ENCODE measurements at regions not wholly inside any gene's neighbourhood (a gene's known extent, or its start where the extent isn't known, plus 50 kb on each side); places are given as distances from the start of the nearest gene placed in this dataset.
"Not testable (repeated sequence)": the region's sequence is repeated elsewhere in the genome, so short reads cannot be mapped to it uniquely, and the experiment has no call there.

GRCh38 chr4:170884969-170885570 lies 795.3 kb upstream of the AADAT start:
- H3K27me3 Mint-ChIP-seq (ENCODE audit: unreplicated experiment), result no peaks in the 10 kb centered on the region
- no peak for DNase-seq (ENCODE audit: extremely low spot score, unreplicated experiment)
- no peak overlapping the region for H3K27ac Mint-ChIP-seq (ENCODE audit: unreplicated experiment)
- no peaks in the 10 kb centered on the region for H3K9me3 Mint-ChIP-seq (ENCODE audit: unreplicated experiment)
- no peaks in the 10 kb centered on the region for H3K36me3 Mint-ChIP-seq (ENCODE audit: unreplicated experiment)
- peaks cover 11% of the 10 kb centered on the region for H3K4me1 Mint-ChIP-seq (ENCODE audit: unreplicated experiment)
- H3K4me3 Mint-ChIP-seq (ENCODE audit: unreplicated experiment), result no peak overlapping the region
- TF ChIP-seq CTCF (IDR thresholded peaks at IDR 0.05), result no peak

- not testable (repeated sequence) for H3K4me1 Mint-ChIP-seq (ENCODE audit: unreplicated experiment); H3K27me3 Mint-ChIP-seq (ENCODE audit: unreplicated experiment); H3K36me3 Mint-ChIP-seq (ENCODE audit: unreplicated experiment); H3K4me3 Mint-ChIP-seq (ENCODE audit: unreplicated experiment); DNase-seq (ENCODE audit: extremely low spot score, unreplicated experiment); H3K9me3 Mint-ChIP-seq (ENCODE audit: unreplicated experiment); H3K27ac Mint-ChIP-seq (ENCODE audit: unreplicated experiment)
Measured at GRCh38 chr4:170881646-170882045, 791.9 kb upstream of the AADAT start.

- no peak overlapping the region for H3K27ac Mint-ChIP-seq (ENCODE audit: unreplicated experiment)
- no peaks in the 10 kb centered on the region for H3K27me3 Mint-ChIP-seq (ENCODE audit: unreplicated experiment)
- H3K36me3 Mint-ChIP-seq (ENCODE audit: unreplicated experiment), result no peaks in the 10 kb centered on the region
- no peaks in the 10 kb centered on the region for H3K9me3 Mint-ChIP-seq (ENCODE audit: unreplicated experiment)
- no peak for TF ChIP-seq CTCF (IDR thresholded peaks at IDR 0.05)
- no peak for DNase-seq (ENCODE audit: extremely low spot score, unreplicated experiment)
- no peaks in the 10 kb centered on the region for H3K4me1 Mint-ChIP-seq (ENCODE audit: unreplicated experiment)
- H3K4me3 Mint-ChIP-seq (ENCODE audit: unreplicated experiment), result no peak overlapping the region
Measured at GRCh38 chr4:170875868-170876267, 786.1 kb upstream of the AADAT start.

GRCh38 chr4:170872794-170873193 lies 783.0 kb upstream of the AADAT start:
- Mint-ChIP-seq H3K4me3 (ENCODE audit: unreplicated experiment) (no peak overlapping the region), H3K27ac (ENCODE audit: unreplicated experiment) (no peak overlapping the region), H3K27me3 (ENCODE audit: unreplicated experiment) (peaks cover 2% of the 10 kb centered on the region), H3K36me3 (ENCODE audit: unreplicated experiment) (no peaks in the 10 kb centered on the region), H3K9me3 (ENCODE audit: unreplicated experiment) (no peaks in the 10 kb centered on the region), H3K4me1 (ENCODE audit: unreplicated experiment) (no peaks in the 10 kb centered on the region)
- TF ChIP-seq CTCF (IDR thresholded peaks at IDR 0.05), result no peak
- no peak for DNase-seq (ENCODE audit: extremely low spot score, unreplicated experiment)

GRCh38 chr4:170868170-170868569 lies 778.4 kb upstream of the AADAT start:
- no peak for DNase-seq (ENCODE audit: extremely low spot score, unreplicated experiment)
- Mint-ChIP-seq H3K4me1 (ENCODE audit: unreplicated experiment) (no peaks in the 10 kb centered on the region), H3K36me3 (ENCODE audit: unreplicated experiment) (no peaks in the 10 kb centered on the region), H3K27me3 (ENCODE audit: unreplicated experiment) (peaks cover 10% of the 10 kb centered on the region), H3K4me3 (ENCODE audit: unreplicated experiment) (no peak overlapping the region), H3K27ac (ENCODE audit: unreplicated experiment) (no peak overlapping the region), H3K9me3 (ENCODE audit: unreplicated experiment) (no peaks in the 10 kb centered on the region)
- no peak for TF ChIP-seq CTCF (IDR thresholded peaks at IDR 0.05)

- H3K36me3 Mint-ChIP-seq (ENCODE audit: unreplicated experiment), result no peaks in the 10 kb centered on the region
- H3K27me3 Mint-ChIP-seq (ENCODE audit: unreplicated experiment), result peaks cover 13% of the 10 kb centered on the region
- no peak for TF ChIP-seq CTCF (IDR thresholded peaks at IDR 0.05)
- H3K9me3 Mint-ChIP-seq (ENCODE audit: unreplicated experiment), result no peaks in the 10 kb centered on the region
- H3K27ac Mint-ChIP-seq (ENCODE audit: unreplicated experiment), result no peak overlapping the region
- DNase-seq (ENCODE audit: extremely low spot score, unreplicated experiment), result no peak
- H3K4me1 Mint-ChIP-seq (ENCODE audit: unreplicated experiment), result no peaks in the 10 kb centered on the region
- no peak overlapping the region for H3K4me3 Mint-ChIP-seq (ENCODE audit: unreplicated experiment)
Measured at GRCh38 chr4:170854097-170854496, 764.3 kb upstream of the AADAT start.
